ENCODE measurements at regions not wholly inside any gene's neighbourhood (a gene's known extent, or its start where the extent isn't known, plus 50 kb on each side); places are given as distances from the start of the nearest gene placed in this dataset.
A peak's percentile ranks its signal among the peaks of the same experiment; 100 is the strongest.

DNA sequence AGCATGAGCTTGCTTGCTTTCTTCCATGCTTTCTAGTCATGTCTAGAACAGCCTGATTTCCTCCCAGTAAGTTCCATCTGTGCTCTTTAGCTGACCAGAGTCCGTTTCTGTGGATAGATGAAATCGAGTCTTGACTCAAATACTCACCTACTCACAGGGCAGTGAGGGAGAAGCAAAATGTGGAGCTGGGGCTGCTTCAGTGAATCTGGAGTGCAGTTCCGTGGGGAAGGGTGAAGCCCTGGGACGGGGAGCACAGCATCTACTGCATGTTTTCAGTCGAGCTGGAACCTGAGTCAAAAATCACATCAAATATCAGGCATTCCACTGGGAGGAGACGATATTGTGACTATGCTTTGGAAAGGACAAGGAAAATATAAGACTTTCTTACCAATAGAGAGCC is 70.3 kb upstream of the PRMT8 start:
- Histone ChIP-seq H4K8ac (ENCODE audit: low read depth in 2 of 2, low read length in 2 of 2) (no peak overlapping the region), H4K91ac (ENCODE audit: insufficient read depth, low read depth, low read length) (no peak overlapping the region), H3K56ac (ENCODE audit: extremely low read depth, insufficient read depth, low read length) (no peak overlapping the region), H3K4ac (ENCODE audit: low read depth, low read length) (no peak overlapping the region), H2AK5ac (ENCODE audit: low read depth, low read length) (no peak overlapping the region), H4K20me1 (ENCODE audit: insufficient read depth, low read length) (no peaks in the 10 kb centered on the region), H3K27me3 (ENCODE audit: control insufficient read depth, insufficient read depth, low read length) (peaks cover 5% of the 10 kb centered on the region), H3K36me3 (ENCODE audit: control insufficient read depth, insufficient read depth, low read length) (no peaks in the 10 kb centered on the region), H3K4me3 (ENCODE audit: insufficient read depth, low read depth, low read length) (no peak overlapping the region), H2AK9ac (replicated peaks; ENCODE audit: low read depth, low read length, poor library complexity) (peak overlapping the region; percentile 5), H3K9me1 (ENCODE audit: insufficient read depth, low read length) (no peaks in the 10 kb centered on the region), H3K14ac (replicated peaks; ENCODE audit: low read depth, low read length) (no peak overlapping the region), H4K5ac (ENCODE audit: low read depth, low read length) (no peak overlapping the region), H2AFZ (replicated peaks; ENCODE audit: low read length, poor library complexity) (peak overlapping the region; percentile 49), H2BK120ac (ENCODE audit: low read depth, low read length) (no peak overlapping the region), H3K9ac (ENCODE audit: low read depth, low read length) (no peak overlapping the region), H3K4me1 (ENCODE audit: control insufficient read depth, insufficient read depth, low read length) (no peaks in the 10 kb centered on the region), H3K23ac (ENCODE audit: low read depth, low read length) (no peak overlapping the region), H3K79me1 (ENCODE audit: low read depth in 1 of 2, low read length in 2 of 2) (no peaks in the 10 kb centered on the region), H2BK5ac (ENCODE audit: low read depth, low read length, poor library complexity, severe bottlenecking) (no peak overlapping the region), H3K9me3 (ENCODE audit: control insufficient read depth, insufficient read depth, low read length) (no peaks in the 10 kb centered on the region), H2BK20ac (ENCODE audit: low read depth, low read length) (no peak overlapping the region), H3K4me2 (ENCODE audit: low read depth, low read length) (no peak overlapping the region), H2BK15ac (ENCODE audit: low read depth, low read length) (no peak overlapping the region), H3K27ac (ENCODE audit: insufficient read depth, low read length) (no peak overlapping the region), H3K18ac (ENCODE audit: low read depth, low read length) (no peak overlapping the region)
- DNase-seq (no peak), ATAC-seq (ENCODE audit: low read depth) (no peak)
- ChIA-PET POLR2A (ENCODE audit: unreplicated experiment) (no interaction called here), CTCF (no interaction called here)
- no peak for TF ChIP-seq NFE2L2 (IDR thresholded peaks at IDR 0.05; ENCODE audit: low read depth, low read length)
- no peak for TF ChIP-seq MXI1 (IDR thresholded peaks at IDR 0.05; ENCODE audit: borderline replicate concordance, low read depth, low read length)
- no peak for TF ChIP-seq CHD1 (IDR thresholded peaks at IDR 0.05; ENCODE audit: low read depth, low read length)
- no peak for TF ChIP-seq POLR2A (IDR thresholded peaks at IDR 0.05; ENCODE audit: low read depth, low read length)
- TF ChIP-seq SMC3 (IDR thresholded peaks at IDR 0.05; ENCODE audit: low read depth, low read length), result no peak
- no peak for TF ChIP-seq MAFK (IDR thresholded peaks at IDR 0.05; ENCODE audit: low read depth, low read length)
- TF ChIP-seq BHLHE40 (IDR thresholded peaks at IDR 0.05; ENCODE audit: low read depth, low read length), result no peak
- TF ChIP-seq CEBPB (IDR thresholded peaks at IDR 0.05; ENCODE audit: low read depth, low read length), result no peak
- BruUV-seq (replicated peaks), result no TSS peak
- dilution Hi-C loops (cut with HindIII; ENCODE audit: low sequenced_read_pairs, unreplicated experiment) (no loop called here), intact Hi-C loops (cut with micrococcal nuclease) (no loop called here), in situ Hi-C loops (cut with MboI; ENCODE audit: low sequenced_read_pairs) (no loop called here)
- WGBS, 2 experiments (ENCODE audit: extremely low coverage in 2 of 2, insufficient read length in 1 of 2), result no CpG with 5 or more reads among the region's 6 CpGs

Measured in IMR-90 (cell line).